Fibroblast of lung (primary cell): ENCODE measurements at regions not wholly inside any gene's neighbourhood (a gene's known extent, or its start where the extent isn't known, plus 50 kb on each side); places are given as distances from the start of the nearest gene placed in this dataset.

Experiments used
- EZH2 ChIP-seq: IDR thresholded peaks from 2 replicates; pipeline ENCODE4 v1.5.1; 2012; ENCODE audit warnings: low read length, control low read depth, mild to moderate bottlenecking; ENCODE audit errors: missing control alignments
- TF ChIP-seq, protein P1 (sequence below), 2 donors: IDR thresholded peaks in 1 of 2; conservative IDR thresholded peaks in 1 of 2; 1 replicate in 1 of 2; 2 replicates in 1 of 2; pipeline ENCODE4 v1.5.1; 2011 to 2012; ENCODE audit warnings: low read length in 2 of 2, control low read depth in 1 of 2, inconsistent platforms in 1 of 2, low read depth in 1 of 2, mild to moderate bottlenecking in 1 of 2

- TF ChIP-seq, protein P1, sequence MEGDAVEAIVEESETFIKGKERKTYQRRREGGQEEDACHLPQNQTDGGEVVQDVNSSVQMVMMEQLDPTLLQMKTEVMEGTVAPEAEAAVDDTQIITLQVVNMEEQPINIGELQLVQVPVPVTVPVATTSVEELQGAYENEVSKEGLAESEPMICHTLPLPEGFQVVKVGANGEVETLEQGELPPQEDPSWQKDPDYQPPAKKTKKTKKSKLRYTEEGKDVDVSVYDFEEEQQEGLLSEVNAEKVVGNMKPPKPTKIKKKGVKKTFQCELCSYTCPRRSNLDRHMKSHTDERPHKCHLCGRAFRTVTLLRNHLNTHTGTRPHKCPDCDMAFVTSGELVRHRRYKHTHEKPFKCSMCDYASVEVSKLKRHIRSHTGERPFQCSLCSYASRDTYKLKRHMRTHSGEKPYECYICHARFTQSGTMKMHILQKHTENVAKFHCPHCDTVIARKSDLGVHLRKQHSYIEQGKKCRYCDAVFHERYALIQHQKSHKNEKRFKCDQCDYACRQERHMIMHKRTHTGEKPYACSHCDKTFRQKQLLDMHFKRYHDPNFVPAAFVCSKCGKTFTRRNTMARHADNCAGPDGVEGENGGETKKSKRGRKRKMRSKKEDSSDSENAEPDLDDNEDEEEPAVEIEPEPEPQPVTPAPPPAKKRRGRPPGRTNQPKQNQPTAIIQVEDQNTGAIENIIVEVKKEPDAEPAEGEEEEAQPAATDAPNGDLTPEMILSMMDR (conservative IDR thresholded peaks at IDR 0.05 in 1 of 2, IDR thresholded peaks at IDR 0.05 in 1 of 2; ENCODE audit: low read depth in 1 of 2, low read length in 2 of 2): no peak
- TF ChIP-seq EZH2: no peak
Observed at GRCh38 chr10:55163388-55163979, 362.5 kb upstream of the PCDH15 start.
